IMR-90 (cell line): ENCODE measurements at regions not wholly inside any gene's neighbourhood (a gene's known extent, or its start where the extent isn't known, plus 50 kb on each side); places are given as distances from the start of the nearest gene placed in this dataset.
A peak's percentile ranks its signal among the peaks of the same experiment; 100 is the strongest.

Experiments used
- ATAC-seq: fragments of 200-7000 bp; cut with Tn5 transposase; 2 replicates; pipeline ENCODE4 v1.9.1; 2020; ENCODE audit warnings: low read depth, mild to moderate bottlenecking, moderate library complexity
- BruUV-seq: library from RNA; stranded (reverse); fragments of 400-500 nt; replicated peaks from 2 replicates; lab custom pipeline; 2021; lab: Mats Ljungman, UMichigan
- CTCF ChIA-PET: fragments of 300-600 bp; formaldehyde crosslinking; extraction: SDS; loops from one replicate; lab custom pipeline; 2021; ENCODE audit warnings: antibody characterized with exemption; lab: Yijun Ruan, JAX
- POLR2A ChIA-PET: fragments of 300-600 bp; sonication (Branson Sonifier 250); formaldehyde crosslinking; loops from one replicate; lab custom pipeline; 2022; ENCODE audit warnings: antibody characterized with exemption; ENCODE audit not compliant: unreplicated experiment; lab: Charles Lee
- DNase-seq: peaks from one replicate; pipeline ENCODE4 v3.0.0; 2013
- H2AFZ ChIP-seq: replicated peaks from 2 replicates; pipeline ENCODE3; 2013; ENCODE audit warnings: low read length, mild to moderate bottlenecking; ENCODE audit not compliant: poor library complexity
- H2AK5ac ChIP-seq: 2 replicates; pipeline ENCODE4 v1.6.1; 2013; ENCODE audit warnings: low read depth, low read length, inconsistent platforms
- H2AK9ac ChIP-seq: replicated peaks from 2 replicates; pipeline ENCODE3; 2013; ENCODE audit warnings: mild to moderate bottlenecking, low read depth, low read length, moderate library complexity; ENCODE audit not compliant: poor library complexity
- H2BK120ac ChIP-seq: 2 replicates; pipeline ENCODE4 v1.6.1; 2013; ENCODE audit warnings: low read depth, low read length, inconsistent platforms
- H2BK15ac ChIP-seq: 3 replicates; pipeline ENCODE4 v1.6.1; 2013; ENCODE audit warnings: low read depth, low read length, inconsistent platforms
- H2BK20ac ChIP-seq: 2 replicates; pipeline ENCODE4 v1.6.1; 2013; ENCODE audit warnings: low read depth, mild to moderate bottlenecking, inconsistent platforms, low read length, moderate library complexity
- H2BK5ac ChIP-seq: 2 replicates; pipeline ENCODE4 v1.6.1; 2013; ENCODE audit warnings: mild to moderate bottlenecking, low read depth, low read length, inconsistent platforms; ENCODE audit not compliant: poor library complexity, severe bottlenecking
- H3K14ac ChIP-seq: replicated peaks from 2 replicates; pipeline ENCODE4 v1.6.1; 2013; ENCODE audit warnings: low read depth, low read length, inconsistent platforms
- H3K18ac ChIP-seq: 2 replicates; pipeline ENCODE4 v1.6.1; 2013; ENCODE audit warnings: low read depth, low read length, control low read depth
- H3K23ac ChIP-seq: 2 replicates; pipeline ENCODE4 v1.6.1; 2013; ENCODE audit warnings: low read depth, low read length, inconsistent platforms
- H3K27ac ChIP-seq: 2 replicates; pipeline ENCODE4 v1.5.1; 2013; ENCODE audit warnings: mild to moderate bottlenecking, control low read depth, low read length; ENCODE audit not compliant: insufficient read depth
- H3K27me3 ChIP-seq: 2 replicates; pipeline ENCODE4 v1.6.1; 2013; ENCODE audit warnings: low read length; ENCODE audit not compliant: control insufficient read depth, insufficient read depth
- H3K36me3 ChIP-seq: 2 replicates; pipeline ENCODE4 v1.6.1; 2013; ENCODE audit warnings: low read length, mixed read lengths; ENCODE audit not compliant: control insufficient read depth, insufficient read depth
- H3K4ac ChIP-seq: 2 replicates; pipeline ENCODE4 v1.6.1; 2013; ENCODE audit warnings: low read depth, low read length, inconsistent platforms
- H3K4me1 ChIP-seq: 2 replicates; pipeline ENCODE4 v1.6.1; 2013; ENCODE audit warnings: low read length, mixed read lengths; ENCODE audit not compliant: control insufficient read depth, insufficient read depth
- H3K4me2 ChIP-seq: 2 replicates; pipeline ENCODE4 v1.6.1; 2013; ENCODE audit warnings: low read depth, mild to moderate bottlenecking, control low read depth, low read length, moderate library complexity
- H3K4me3 ChIP-seq: 2 replicates; pipeline ENCODE4 v1.5.1; 2013; ENCODE audit warnings: low read depth, mild to moderate bottlenecking, control low read depth, low read length, moderate library complexity; ENCODE audit not compliant: insufficient read depth
- H3K56ac ChIP-seq: 2 replicates; pipeline ENCODE4 v1.6.1; 2013; ENCODE audit warnings: low read length, inconsistent platforms; ENCODE audit not compliant: insufficient read depth; ENCODE audit errors: extremely low read depth
- H3K79me1 ChIP-seq, 2 experiments: 2 replicates each; pipeline ENCODE4 v1.6.1; 2013; ENCODE audit warnings: low read length in 2 of 2, inconsistent platforms in 1 of 2, low read depth in 1 of 2
- H3K9ac ChIP-seq: 2 replicates; pipeline ENCODE4 v1.6.1; 2013; ENCODE audit warnings: low read depth, low read length, control low read depth
- H3K9me1 ChIP-seq: 2 replicates; pipeline ENCODE4 v1.6.1; 2013; ENCODE audit warnings: low read length, inconsistent platforms; ENCODE audit not compliant: insufficient read depth
- H3K9me3 ChIP-seq: 2 replicates; pipeline ENCODE4 v1.6.1; 2013; ENCODE audit warnings: low read length; ENCODE audit not compliant: control insufficient read depth, insufficient read depth
- H4K20me1 ChIP-seq: 2 replicates; pipeline ENCODE4 v1.6.1; 2013; ENCODE audit warnings: low read length, inconsistent platforms; ENCODE audit not compliant: insufficient read depth
- H4K5ac ChIP-seq: 2 replicates; pipeline ENCODE4 v1.6.1; 2013; ENCODE audit warnings: mild to moderate bottlenecking, low read depth, low read length, control low read depth
- H4K8ac ChIP-seq, 2 experiments: 2 replicates each; pipeline ENCODE4 v1.6.1; 2013; ENCODE audit warnings: low read depth in 2 of 2, low read length in 2 of 2, control low read depth in 1 of 2, inconsistent platforms in 1 of 2
- H4K91ac ChIP-seq: 2 replicates; pipeline ENCODE4 v1.6.1; 2013; ENCODE audit warnings: low read depth, low read length, inconsistent platforms; ENCODE audit not compliant: insufficient read depth
- BHLHE40 ChIP-seq: fragments of 150-350 bp; IDR thresholded peaks from 2 replicates; pipeline ENCODE4 v1.6.1; 2016; ENCODE audit warnings: mild to moderate bottlenecking, low read depth, low read length
- CEBPB ChIP-seq: IDR thresholded peaks from 2 replicates; pipeline ENCODE4 v1.6.1; 2012; ENCODE audit warnings: low read depth, low read length, improper control_type of control experiment
- CHD1 ChIP-seq: IDR thresholded peaks from 2 replicates; pipeline ENCODE4 v1.6.1; 2012; ENCODE audit warnings: low read depth, low read length, improper control_type of control experiment
- FOS ChIP-seq: fragments of 150-350 bp; IDR thresholded peaks from 2 replicates; pipeline ENCODE4 v1.6.1; 2016; ENCODE audit warnings: low read depth, low read length
- MAFK ChIP-seq: IDR thresholded peaks from 2 replicates; pipeline ENCODE4 v1.6.1; 2012; ENCODE audit warnings: low read depth, low read length, improper control_type of control experiment
- MAZ ChIP-seq: IDR thresholded peaks from 2 replicates; pipeline ENCODE4 v1.6.1; 2012; ENCODE audit warnings: low read depth, mild to moderate bottlenecking, low read length, improper control_type of control experiment, moderate library complexity, borderline replicate concordance
- MXI1 ChIP-seq: IDR thresholded peaks from 2 replicates; pipeline ENCODE4 v1.6.1; 2012; ENCODE audit warnings: low read depth, mild to moderate bottlenecking, low read length, moderate library complexity, borderline replicate concordance
- NFE2L2 ChIP-seq: fragments of 150-350 bp; IDR thresholded peaks from 2 replicates; pipeline ENCODE4 v1.6.1; 2016; ENCODE audit warnings: low read depth, mild to moderate bottlenecking, low read length
- POLR2A ChIP-seq: IDR thresholded peaks from 2 replicates; pipeline ENCODE4 v1.6.1; 2012; ENCODE audit warnings: mild to moderate bottlenecking, low read depth, low read length
- RAD21 ChIP-seq: IDR thresholded peaks from 2 replicates; pipeline ENCODE4 v1.6.1; 2012; ENCODE audit warnings: low read length, improper control_type of control experiment
- RCOR1 ChIP-seq: IDR thresholded peaks from 2 replicates; pipeline ENCODE4 v1.6.1; 2012; ENCODE audit warnings: mild to moderate bottlenecking, low read length, improper control_type of control experiment; ENCODE audit not compliant: insufficient replicate concordance
- SMC3 ChIP-seq: fragments of 150-350 bp; IDR thresholded peaks from 2 replicates; pipeline ENCODE4 v1.6.1; 2016; ENCODE audit warnings: low read depth, mild to moderate bottlenecking, antibody characterized with exemption, low read length, moderate library complexity
- WGBS, 2 experiments: methylation state at CpG; one replicate each; pipeline versions ENCODE4 v1.1.5 to v1.1.7; 2013; ENCODE audit warnings: missing lambda C conversion rate in 2 of 2; ENCODE audit not compliant: insufficient read length in 1 of 2; ENCODE audit errors: extremely low coverage in 2 of 2; 5-methylcytosine and 5-hydroxymethylcytosine counted together
- dilution Hi-C: fragments of 300-500 bp; cut with HindIII; formaldehyde crosslinking; loops from one replicate; pipeline ENCODE4 v1.14.3; 2018; ENCODE audit warnings: low sequenced_read_pairs; ENCODE audit not compliant: unreplicated experiment
- in situ Hi-C: fragments of 300-500 bp; cut with MboI; formaldehyde crosslinking; loops from 3 replicates; pipeline ENCODE4 v1.14.3; 2019; ENCODE audit warnings: low sequenced_read_pairs, inconsistent platforms, mixed read lengths
- intact Hi-C: fragments of 100-400 bp; cut with micrococcal nuclease; formaldehyde crosslinking; loops from 2 replicates; pipeline ENCODE4 v1.10.0; 2022
- TF ChIP-seq, protein P1 (sequence below): fragments of 150-350 bp; IDR thresholded peaks from 2 replicates; pipeline ENCODE4 v1.6.1; 2016; ENCODE audit warnings: low read depth, mild to moderate bottlenecking, low read length, moderate library complexity, borderline replicate concordance
- TF ChIP-seq, protein P2 (sequence below): conservative IDR thresholded peaks from 2 replicates; pipeline ENCODE4 v1.5.1; 2012; ENCODE audit warnings: mild to moderate bottlenecking, low read depth, low read length, improper control_type of control experiment
- TF ChIP-seq, protein P3 (sequence below): fragments of 150-350 bp; IDR thresholded peaks from 2 replicates; pipeline ENCODE4 v1.6.1; 2017; ENCODE audit warnings: mild to moderate bottlenecking, antibody characterized with exemption, low read length, low read depth

DNA sequence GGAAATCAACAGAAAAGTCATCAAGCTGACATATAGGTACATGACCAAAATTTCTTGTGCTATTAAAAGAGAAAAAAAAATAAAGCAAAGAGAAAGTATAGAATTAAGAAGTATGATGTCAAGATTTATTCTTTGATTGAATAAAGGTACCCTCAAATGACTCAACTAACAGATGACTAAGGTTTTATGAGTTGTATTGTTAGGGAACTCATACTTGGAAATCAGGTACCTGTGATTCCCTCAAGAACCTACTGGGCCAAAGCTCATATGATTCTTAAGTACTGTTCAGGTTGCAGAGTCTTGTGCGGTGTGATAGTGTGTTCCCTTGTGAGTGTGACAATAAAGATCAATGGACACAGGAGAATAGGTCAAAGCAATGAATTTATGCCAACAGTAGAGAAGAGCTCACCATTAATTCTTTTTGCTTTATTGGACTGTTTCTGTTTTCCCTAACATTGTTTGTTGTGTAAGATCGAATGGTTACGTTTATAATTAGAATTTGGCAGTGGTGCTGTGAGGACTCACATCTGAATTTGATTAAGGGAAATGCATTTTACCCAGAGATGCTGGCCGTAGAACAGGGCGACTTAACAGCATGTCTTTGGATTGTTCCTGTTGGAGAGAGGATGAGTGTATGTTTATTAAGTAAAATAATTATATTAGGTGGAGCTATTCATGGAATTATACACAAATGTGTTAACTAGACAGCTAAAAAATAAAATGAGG lies 293.2 kb upstream of the SEMA3D start:
- H3K9me1 ChIP-seq, result no peaks in the 10 kb centered on the region
- H2BK5ac ChIP-seq, result no peak overlapping the region
- CTCF ChIA-PET, result interaction anchor here (0.7 to 0.9 kb wide), 3 partner anchors 10 to 449 kb away, joined by 3 read pairs; no protein-coding TSS in a partner anchor
- no peak overlapping the region for H4K91ac ChIP-seq
- no peak overlapping the region for H2AK9ac ChIP-seq
- H3K79me1 ChIP-seq, result no peaks in the 10 kb centered on the region
- H3K4me1 ChIP-seq, result no peaks in the 10 kb centered on the region; the same call in 1 of the 2 replicates
- intact Hi-C loops, result no loop called here
- no peak overlapping the region for H3K9ac ChIP-seq
- DNase-seq (peak; percentile 23), ATAC-seq (no peak)
- no peak overlapping the region for H3K56ac ChIP-seq
- H3K36me3 ChIP-seq, result no peaks in the 10 kb centered on the region
- peak overlapping the region; percentile 47 for H3K18ac ChIP-seq
- no peak overlapping the region for H3K4ac ChIP-seq
- no peak overlapping the region for H3K23ac ChIP-seq
- in situ Hi-C loops, result no loop called here
- H2BK15ac ChIP-seq, result no peak overlapping the region
- no peak overlapping the region for H4K8ac ChIP-seq
- no peak overlapping the region for H3K27ac ChIP-seq
- peak overlapping the region; percentile 56; the same call in 1 of the 2 replicates for H2BK20ac ChIP-seq
- H3K9me3 ChIP-seq, result no peaks in the 10 kb centered on the region
- WGBS, 2 experiments, result 34% methylated on average over 2 of the region's 5 CpGs; no CpG with 5 or more reads in 1 of the 2 experiments
- no peak overlapping the region; the same call in 1 of the 2 replicates for H3K14ac ChIP-seq
- POLR2A ChIA-PET, result no interaction called here
- no peaks in the 10 kb centered on the region for H4K20me1 ChIP-seq
- H2AK5ac ChIP-seq, result peak overlapping the region; percentile 56; the same call in 1 of the 2 replicates
- H3K27me3 ChIP-seq, result no peaks in the 10 kb centered on the region
- dilution Hi-C loops, result no loop called here
- H2AFZ ChIP-seq, result no peak overlapping the region
- H2BK120ac ChIP-seq, result no peak overlapping the region
- H3K4me2 ChIP-seq, result no peak overlapping the region
- H3K4me3 ChIP-seq, result no peak overlapping the region
- no peak overlapping the region for H4K5ac ChIP-seq
- BruUV-seq, result no TSS peak
- TF ChIP-seq RCOR1, result no peak
- no peak for TF ChIP-seq POLR2A
- TF ChIP-seq NFE2L2, result no peak
- TF ChIP-seq MXI1, result no peak
- TF ChIP-seq, protein P1, sequence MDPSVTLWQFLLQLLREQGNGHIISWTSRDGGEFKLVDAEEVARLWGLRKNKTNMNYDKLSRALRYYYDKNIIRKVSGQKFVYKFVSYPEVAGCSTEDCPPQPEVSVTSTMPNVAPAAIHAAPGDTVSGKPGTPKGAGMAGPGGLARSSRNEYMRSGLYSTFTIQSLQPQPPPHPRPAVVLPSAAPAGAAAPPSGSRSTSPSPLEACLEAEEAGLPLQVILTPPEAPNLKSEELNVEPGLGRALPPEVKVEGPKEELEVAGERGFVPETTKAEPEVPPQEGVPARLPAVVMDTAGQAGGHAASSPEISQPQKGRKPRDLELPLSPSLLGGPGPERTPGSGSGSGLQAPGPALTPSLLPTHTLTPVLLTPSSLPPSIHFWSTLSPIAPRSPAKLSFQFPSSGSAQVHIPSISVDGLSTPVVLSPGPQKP, result no peak
- TF ChIP-seq, protein P2, sequence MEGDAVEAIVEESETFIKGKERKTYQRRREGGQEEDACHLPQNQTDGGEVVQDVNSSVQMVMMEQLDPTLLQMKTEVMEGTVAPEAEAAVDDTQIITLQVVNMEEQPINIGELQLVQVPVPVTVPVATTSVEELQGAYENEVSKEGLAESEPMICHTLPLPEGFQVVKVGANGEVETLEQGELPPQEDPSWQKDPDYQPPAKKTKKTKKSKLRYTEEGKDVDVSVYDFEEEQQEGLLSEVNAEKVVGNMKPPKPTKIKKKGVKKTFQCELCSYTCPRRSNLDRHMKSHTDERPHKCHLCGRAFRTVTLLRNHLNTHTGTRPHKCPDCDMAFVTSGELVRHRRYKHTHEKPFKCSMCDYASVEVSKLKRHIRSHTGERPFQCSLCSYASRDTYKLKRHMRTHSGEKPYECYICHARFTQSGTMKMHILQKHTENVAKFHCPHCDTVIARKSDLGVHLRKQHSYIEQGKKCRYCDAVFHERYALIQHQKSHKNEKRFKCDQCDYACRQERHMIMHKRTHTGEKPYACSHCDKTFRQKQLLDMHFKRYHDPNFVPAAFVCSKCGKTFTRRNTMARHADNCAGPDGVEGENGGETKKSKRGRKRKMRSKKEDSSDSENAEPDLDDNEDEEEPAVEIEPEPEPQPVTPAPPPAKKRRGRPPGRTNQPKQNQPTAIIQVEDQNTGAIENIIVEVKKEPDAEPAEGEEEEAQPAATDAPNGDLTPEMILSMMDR, result no peak
- TF ChIP-seq MAFK, result no peak
- TF ChIP-seq RAD21, result no peak
- TF ChIP-seq, protein P3, sequence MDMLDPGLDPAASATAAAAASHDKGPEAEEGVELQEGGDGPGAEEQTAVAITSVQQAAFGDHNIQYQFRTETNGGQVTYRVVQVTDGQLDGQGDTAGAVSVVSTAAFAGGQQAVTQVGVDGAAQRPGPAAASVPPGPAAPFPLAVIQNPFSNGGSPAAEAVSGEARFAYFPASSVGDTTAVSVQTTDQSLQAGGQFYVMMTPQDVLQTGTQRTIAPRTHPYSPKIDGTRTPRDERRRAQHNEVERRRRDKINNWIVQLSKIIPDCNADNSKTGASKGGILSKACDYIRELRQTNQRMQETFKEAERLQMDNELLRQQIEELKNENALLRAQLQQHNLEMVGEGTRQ, result no peak
- TF ChIP-seq MAZ, result no peak
- TF ChIP-seq CHD1, result no peak
- no peak for TF ChIP-seq SMC3
- TF ChIP-seq BHLHE40, result no peak
- TF ChIP-seq FOS, result no peak
- TF ChIP-seq CEBPB, result no peak
